Left cardiac atrium (tissue), 4 donors: ENCODE measurements at regions not wholly inside any gene's neighbourhood (a gene's known extent, or its start where the extent isn't known, plus 50 kb on each side); places are given as distances from the start of the nearest gene placed in this dataset.
"Not testable (repeated sequence)": the region's sequence is repeated elsewhere in the genome, so short reads cannot be mapped to it uniquely, and the experiment has no call there.

Source experiments
- ATAC-seq, 2 donors: fragments of 200-7000 bp; cut with Tn5 transposase; one replicate each; pipeline ENCODE4 v1.9.1; 2020; ENCODE audit warnings: mild to moderate bottlenecking in 2 of 2, moderate library complexity in 2 of 2
- DNase-seq: peaks from one replicate; pipeline ENCODE4 v3.0.0-alpha.2; 2020
- intact Hi-C, 2 donors: fragments of 100-400 bp; cut with DNase I; formaldehyde crosslinking; loops; one replicate each; pipeline versions ENCODE4 v1.14.1 to v1.15.1; 2022 to 2023
- donor health status: DM: no; HTN: yes; CAD: no.
- donor health status: DM: no; HTN: yes; CAD: no; lungs with severe emphysema.
- donor health status: DM: yes; HTN: yes; CAD: no.
- donor health status: Dilated cardiomyopathy.

GRCh38 chr1:230563591-230563990 is 78.7 kb upstream of the COG2 start:
- intact Hi-C loops: no loop called here
- DNase-seq (no peak), ATAC-seq (no peak)

GRCh38 chr1:230561570-230561969 is 80.7 kb upstream of the COG2 start:
- no peak for DNase-seq
- intact Hi-C loops: no loop called here
- ATAC-seq: no peak

GRCh38 chr1:230558324-230558723 is 84.0 kb upstream of the COG2 start:
- intact Hi-C loops: no loop called here
- ATAC-seq: no peak

GRCh38 chr1:230556453-230556852 is 85.8 kb upstream of the COG2 start:
- DNase-seq: no peak
- ATAC-seq: no peak
- intact Hi-C loops: no loop called here

More at GRCh38 chr1:230558324-230558723, 84.0 kb upstream of the COG2 start:
- DNase-seq: no peak

GRCh38 chr1:230555814-230556213 is 86.5 kb upstream of the COG2 start:
- intact Hi-C loops: no loop called here
- ATAC-seq (no peak), DNase-seq (no peak)

- ATAC-seq: no peak
- no peak for DNase-seq
- intact Hi-C loops: no loop called here
These were observed 89.4 kb upstream of the COG2 start for GRCh38 chr1:230552880-230553279.

- intact Hi-C loops, ATAC-seq, DNase-seq: not testable (repeated sequence)
These were observed 91.3 kb upstream of the COG2 start for GRCh38 chr1:230550945-230551344.

GRCh38 chr1:230550428-230550827 is 91.9 kb upstream of the COG2 start:
- ATAC-seq: no peak
- DNase-seq: no peak
- intact Hi-C loops: no loop called here

GRCh38 chr1:230549625-230550024 is 92.7 kb upstream of the COG2 start:
- no peak for DNase-seq
- intact Hi-C loops: no loop called here
- no peak for ATAC-seq

- intact Hi-C loops: no loop called here
- no peak for ATAC-seq
These were observed 93.3 kb upstream of the COG2 start for GRCh38 chr1:230548997-230549396.

GRCh38 chr1:230548357-230548756 is 93.9 kb upstream of the COG2 start:
- intact Hi-C loops: no loop called here
- ATAC-seq: no peak
- no peak for DNase-seq

More at GRCh38 chr1:230548997-230549396, 93.3 kb upstream of the COG2 start:
- DNase-seq: no peak

- ATAC-seq (no peak), DNase-seq (no peak)
- intact Hi-C loops: no loop called here
These were observed 97.1 kb upstream of the COG2 start for GRCh38 chr1:230545181-230545580.

- intact Hi-C loops: no loop called here
- ATAC-seq (no peak), DNase-seq (no peak)
These were observed 97.5 kb upstream of the COG2 start for GRCh38 chr1:230544758-230545157.

- DNase-seq (no peak), ATAC-seq (no peak)
- intact Hi-C loops: no loop called here
These were observed 99.2 kb upstream of the COG2 start for GRCh38 chr1:230543085-230543484.

GRCh38 chr1:230542681-230543080 is 99.6 kb upstream of the COG2 start:
- ATAC-seq (no peak), DNase-seq (no peak)
- intact Hi-C loops: no loop called here

GRCh38 chr1:230542054-230542453 is 100.2 kb upstream of the COG2 start:
- ATAC-seq: no peak
- intact Hi-C loops: no loop called here
- no peak for DNase-seq

- no peak for ATAC-seq
- intact Hi-C loops: no loop called here
- no peak for DNase-seq
These were observed 101.0 kb upstream of the COG2 start for GRCh38 chr1:230541306-230541705.

GRCh38 chr1:230540421-230541155 is 101.7 kb upstream of the COG2 start:
- ATAC-seq: no peak

GRCh38 chr1:230537456-230537855 is 104.8 kb upstream of the COG2 start:
- ATAC-seq (no peak), DNase-seq (no peak)
- intact Hi-C loops: no loop called here

More at GRCh38 chr1:230540421-230541155, 101.7 kb upstream of the COG2 start:
- no peak for DNase-seq
- intact Hi-C loops: no loop called here

GRCh38 chr1:230536641-230537155 is 105.6 kb upstream of the COG2 start:
- ATAC-seq: no peak
- intact Hi-C loops: no loop called here
- no peak for DNase-seq

GRCh38 chr1:230534224-230534623 is 108.1 kb upstream of the COG2 start:
- intact Hi-C loops: no loop called here
- DNase-seq (no peak), ATAC-seq (no peak)
